Lung (tissue), 11 donors: ENCODE measurements at regions not wholly inside any gene's neighbourhood (a gene's known extent, or its start where the extent isn't known, plus 50 kb on each side); places are given as distances from the start of the nearest gene placed in this dataset.
A peak's percentile ranks its signal among the peaks of the same experiment; 100 is the strongest.

Experiments used
- ATAC-seq: fragments of 200-7000 bp; cut with Tn5 transposase; one replicate; pipeline ENCODE4 v1.9.1; 2020; ENCODE audit warnings: moderate number of reproducible peaks; ENCODE audit not compliant: insufficient read depth, low FRiP score
- DNase-seq, 3 donors: peaks; one replicate each; pipeline ENCODE4 v3.0.0-alpha.2; 2013 to 2017
- H3K27ac ChIP-seq, 2 donors: one replicate each; pipeline ENCODE4 v1.5.1; 2013; ENCODE audit warnings: mild to moderate bottlenecking in 2 of 2, moderate library complexity in 2 of 2, control low read depth in 1 of 2, inconsistent platforms in 1 of 2, low read depth in 1 of 2, low read length in 1 of 2
- H3K27me3 ChIP-seq, 3 donors: one replicate each; pipeline ENCODE4 v1.5.1; 2013; ENCODE audit warnings: low read length in 2 of 3; ENCODE audit not compliant: control insufficient read depth in 3 of 3, insufficient read depth in 3 of 3
- H3K36me3 ChIP-seq, 4 donors: one replicate each; pipeline ENCODE4 v1.5.1; 2013; ENCODE audit warnings: low read length in 4 of 4, mild to moderate bottlenecking in 1 of 4, moderate library complexity in 1 of 4; ENCODE audit not compliant: control insufficient read depth in 4 of 4, insufficient read depth in 4 of 4
- H3K4me1 ChIP-seq, 5 donors: one replicate each; pipeline ENCODE4 v1.5.1; 2013; ENCODE audit warnings: low read length in 5 of 5, mild to moderate bottlenecking in 2 of 5, moderate library complexity in 1 of 5; ENCODE audit not compliant: control insufficient read depth in 5 of 5, insufficient read depth in 5 of 5
- H3K4me3 ChIP-seq: one replicate; pipeline ENCODE4 v1.5.1; 2013; ENCODE audit warnings: mild to moderate bottlenecking, control low read depth, moderate library complexity
- H3K9ac ChIP-seq, 2 donors: one replicate each; pipeline ENCODE4 v1.5.1; 2013; ENCODE audit warnings: low read length in 2 of 2, control low read depth in 1 of 2; ENCODE audit not compliant: insufficient read depth in 1 of 2
- H3K9me3 ChIP-seq, 4 donors: one replicate each; pipeline ENCODE4 v1.5.1; 2013; ENCODE audit warnings: low read length in 3 of 4, mild to moderate bottlenecking in 1 of 4, moderate library complexity in 1 of 4; ENCODE audit not compliant: control insufficient read depth in 4 of 4, insufficient read depth in 3 of 4
- CTCF ChIP-seq: IDR thresholded peaks from 2 replicates; pipeline ENCODE4 v1.5.1; 2012; ENCODE audit warnings: mild to moderate bottlenecking; ENCODE audit errors: control extremely low read depth, extremely low read depth
- WGBS, 2 donors: extraction: QIAGEN DNeasy Blood & Tissue Kit; methylation state at CpG; one replicate each; pipeline ENCODE4 v1.1.7; 2013; 5-methylcytosine and 5-hydroxymethylcytosine counted together
- donor health status: control.
- donor health status: control.
- donor health status: Bipolar disorder and iron deficiency.
- donor health status: healthy.
- donor health status: DM: yes; HTN: yes; CAD: no.

GRCh38 chr3:43192028-43192427, 86.1 kb upstream of the POMGNT2 start:
- no peak for TF ChIP-seq CTCF
- H3K27me3 ChIP-seq = no peaks in the 10 kb centered on the region
- ATAC-seq (no peak), DNase-seq (no peak)
- H3K9ac ChIP-seq = no peak overlapping the region
- H3K4me3 ChIP-seq = no peak overlapping the region
- H3K36me3 ChIP-seq = no peaks in the 10 kb centered on the region
- peaks cover 0 to 17% (median 0%) of the 10 kb centered on the region in 5 donors for H3K4me1 ChIP-seq
- H3K9me3 ChIP-seq = peaks cover 0 to 3% (median 0%) of the 10 kb centered on the region in 4 donors
- WGBS, 2 donors = 55 to 64% methylated on average over 2 of the region's 2 CpGs
- H3K27ac ChIP-seq = no peak overlapping the region

- ATAC-seq (no peak), DNase-seq (no peak)
- H3K4me3 ChIP-seq = no peak overlapping the region
- 78 to 79% methylated on average over 6 of the region's 6 CpGs for WGBS, 2 donors
- H3K36me3 ChIP-seq = no peaks in the 10 kb centered on the region
- peaks cover 0 to 3% (median 0%) of the 10 kb centered on the region in 4 donors for H3K9me3 ChIP-seq
- no peak overlapping the region for H3K9ac ChIP-seq
- no peaks in the 10 kb centered on the region for H3K27me3 ChIP-seq
- H3K4me1 ChIP-seq = peaks cover 0 to 16% (median 0%) of the 10 kb centered on the region in 5 donors
- no peak for TF ChIP-seq CTCF
- no peak overlapping the region for H3K27ac ChIP-seq
Measured at GRCh38 chr3:43191116-43191515, 85.2 kb upstream of the POMGNT2 start.

- no peak for TF ChIP-seq CTCF
- DNase-seq (peak in 2 of 3 donors; percentile 14 to 40), ATAC-seq (no peak)
- peaks cover 0 to 16% (median 0%) of the 10 kb centered on the region in 5 donors for H3K4me1 ChIP-seq
- H3K36me3 ChIP-seq = no peaks in the 10 kb centered on the region
- H3K27me3 ChIP-seq = no peaks in the 10 kb centered on the region
- peaks cover 0 to 3% (median 0%) of the 10 kb centered on the region in 4 donors for H3K9me3 ChIP-seq
- H3K27ac ChIP-seq = no peak overlapping the region
- 60 to 81% methylated on average over 5 of the region's 5 CpGs for WGBS, 2 donors
- H3K4me3 ChIP-seq = no peak overlapping the region
- no peak overlapping the region for H3K9ac ChIP-seq
Measured at GRCh38 chr3:43190670-43191069, 84.8 kb upstream of the POMGNT2 start.

- Histone ChIP-seq H3K36me3 (no peaks in the 10 kb centered on the region), H3K27ac (no peak overlapping the region), H3K4me1 (peaks cover 0 to 10% (median 0%) of the 10 kb centered on the region in 5 donors), H3K9ac (no peak overlapping the region), H3K9me3 (peaks cover 0 to 5% (median 0%) of the 10 kb centered on the region in 4 donors), H3K27me3 (no peaks in the 10 kb centered on the region), H3K4me3 (no peak overlapping the region)
- no peak for TF ChIP-seq CTCF
- WGBS, 2 donors = 83 to 97% methylated on average over 1 of the region's 1 CpG
- DNase-seq = no peak
- ATAC-seq = no peak
Measured at GRCh38 chr3:43187836-43188479, 82.1 kb upstream of the POMGNT2 start.
